ENCODE measurements at regions not wholly inside any gene's neighbourhood (a gene's known extent, or its start where the extent isn't known, plus 50 kb on each side); places are given as distances from the start of the nearest gene placed in this dataset.

DNA sequence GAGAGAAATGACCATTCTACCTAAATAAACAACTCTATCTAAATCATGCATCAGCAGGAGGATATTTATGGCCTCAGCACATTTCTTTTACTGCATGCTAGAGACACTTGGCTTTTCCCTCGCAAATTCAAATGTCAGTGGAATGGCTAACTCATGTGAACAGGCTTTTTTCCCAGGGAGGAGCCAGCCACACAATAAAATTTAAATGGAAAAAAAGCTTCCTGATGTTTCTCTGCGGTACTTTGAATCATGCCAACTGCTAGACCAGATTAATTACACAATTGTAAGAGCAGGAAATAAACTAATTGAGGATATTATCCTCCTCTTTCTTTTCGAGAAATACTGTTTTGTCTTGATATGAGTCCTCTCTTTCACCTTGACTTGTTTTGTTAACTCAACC lies 676.3 kb downstream of the IRS1 start:
- H3K36me3 ChIP-seq (ENCODE audit: control insufficient read depth in 4 of 4, insufficient read depth in 3 of 4, low read depth in 1 of 4, low read length in 3 of 4) = no peaks in the 10 kb centered on the region
- TF ChIP-seq, protein P1, sequence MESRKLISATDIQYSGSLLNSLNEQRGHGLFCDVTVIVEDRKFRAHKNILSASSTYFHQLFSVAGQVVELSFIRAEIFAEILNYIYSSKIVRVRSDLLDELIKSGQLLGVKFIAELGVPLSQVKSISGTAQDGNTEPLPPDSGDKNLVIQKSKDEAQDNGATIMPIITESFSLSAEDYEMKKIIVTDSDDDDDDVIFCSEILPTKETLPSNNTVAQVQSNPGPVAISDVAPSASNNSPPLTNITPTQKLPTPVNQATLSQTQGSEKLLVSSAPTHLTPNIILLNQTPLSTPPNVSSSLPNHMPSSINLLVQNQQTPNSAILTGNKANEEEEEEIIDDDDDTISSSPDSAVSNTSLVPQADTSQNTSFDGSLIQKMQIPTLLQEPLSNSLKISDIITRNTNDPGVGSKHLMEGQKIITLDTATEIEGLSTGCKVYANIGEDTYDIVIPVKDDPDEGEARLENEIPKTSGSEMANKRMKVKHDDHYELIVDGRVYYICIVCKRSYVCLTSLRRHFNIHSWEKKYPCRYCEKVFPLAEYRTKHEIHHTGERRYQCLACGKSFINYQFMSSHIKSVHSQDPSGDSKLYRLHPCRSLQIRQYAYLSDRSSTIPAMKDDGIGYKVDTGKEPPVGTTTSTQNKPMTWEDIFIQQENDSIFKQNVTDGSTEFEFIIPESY (IDR thresholded peaks at IDR 0.05) = no peak
- TF ChIP-seq SP1 (IDR thresholded peaks at IDR 0.05) = no peak
- TF ChIP-seq FOXA2 (IDR thresholded peaks at IDR 0.05) = no peak
- no peak for DNase-seq (ENCODE audit: low spot score)
- WGBS = 67% methylated on average over 3 of the region's 3 CpGs
- H3K27ac ChIP-seq (ENCODE audit: low read depth in 1 of 2, low read length in 2 of 2) = no peak overlapping the region
- H3K4me3 ChIP-seq (ENCODE audit: low read depth in 1 of 3, low read length in 3 of 3) = no peak overlapping the region
- H3K9me3 ChIP-seq (ENCODE audit: control insufficient read depth in 4 of 4, low read length in 3 of 4) = no peaks in the 10 kb centered on the region
- peaks cover 0 to 13% (median 11%) of the 10 kb centered on the region in 4 donors for H3K4me1 ChIP-seq (ENCODE audit: control insufficient read depth in 4 of 4, insufficient read depth in 4 of 4, low read length in 3 of 4)
- no peaks in the 10 kb centered on the region for H3K27me3 ChIP-seq (ENCODE audit: control insufficient read depth in 4 of 4, insufficient read depth in 4 of 4, low read length in 3 of 4)
- H3K9ac ChIP-seq (ENCODE audit: low read depth in 1 of 2, low read length in 2 of 2) = no peak overlapping the region

- H3K4me1 ChIP-seq (ENCODE audit: control insufficient read depth in 4 of 4, insufficient read depth in 4 of 4, low read length in 3 of 4) = peaks cover 0 to 16% (median 13%) of the 10 kb centered on the region in 4 donors
- H3K36me3 ChIP-seq (ENCODE audit: control insufficient read depth in 4 of 4, insufficient read depth in 3 of 4, low read depth in 1 of 4, low read length in 3 of 4) = no peaks in the 10 kb centered on the region
- H3K27ac ChIP-seq (ENCODE audit: low read depth in 1 of 2, low read length in 2 of 2) = no peak overlapping the region
- no peaks in the 10 kb centered on the region for H3K27me3 ChIP-seq (ENCODE audit: control insufficient read depth in 4 of 4, insufficient read depth in 4 of 4, low read length in 3 of 4)
- H3K9ac ChIP-seq (ENCODE audit: low read depth in 1 of 2, low read length in 2 of 2) = no peak overlapping the region
- no peak for DNase-seq (ENCODE audit: low spot score)
- no peak for TF ChIP-seq FOXA2 (IDR thresholded peaks at IDR 0.05)
- no peak for TF ChIP-seq HNF4A (conservative IDR thresholded peaks at IDR 0.05)
- no peak for TF ChIP-seq EGR1 (IDR thresholded peaks at IDR 0.05; ENCODE audit: low read depth in 2 of 2)
- TF ChIP-seq HNF4G (IDR thresholded peaks at IDR 0.05) = no peak
- TF ChIP-seq, protein P2, sequence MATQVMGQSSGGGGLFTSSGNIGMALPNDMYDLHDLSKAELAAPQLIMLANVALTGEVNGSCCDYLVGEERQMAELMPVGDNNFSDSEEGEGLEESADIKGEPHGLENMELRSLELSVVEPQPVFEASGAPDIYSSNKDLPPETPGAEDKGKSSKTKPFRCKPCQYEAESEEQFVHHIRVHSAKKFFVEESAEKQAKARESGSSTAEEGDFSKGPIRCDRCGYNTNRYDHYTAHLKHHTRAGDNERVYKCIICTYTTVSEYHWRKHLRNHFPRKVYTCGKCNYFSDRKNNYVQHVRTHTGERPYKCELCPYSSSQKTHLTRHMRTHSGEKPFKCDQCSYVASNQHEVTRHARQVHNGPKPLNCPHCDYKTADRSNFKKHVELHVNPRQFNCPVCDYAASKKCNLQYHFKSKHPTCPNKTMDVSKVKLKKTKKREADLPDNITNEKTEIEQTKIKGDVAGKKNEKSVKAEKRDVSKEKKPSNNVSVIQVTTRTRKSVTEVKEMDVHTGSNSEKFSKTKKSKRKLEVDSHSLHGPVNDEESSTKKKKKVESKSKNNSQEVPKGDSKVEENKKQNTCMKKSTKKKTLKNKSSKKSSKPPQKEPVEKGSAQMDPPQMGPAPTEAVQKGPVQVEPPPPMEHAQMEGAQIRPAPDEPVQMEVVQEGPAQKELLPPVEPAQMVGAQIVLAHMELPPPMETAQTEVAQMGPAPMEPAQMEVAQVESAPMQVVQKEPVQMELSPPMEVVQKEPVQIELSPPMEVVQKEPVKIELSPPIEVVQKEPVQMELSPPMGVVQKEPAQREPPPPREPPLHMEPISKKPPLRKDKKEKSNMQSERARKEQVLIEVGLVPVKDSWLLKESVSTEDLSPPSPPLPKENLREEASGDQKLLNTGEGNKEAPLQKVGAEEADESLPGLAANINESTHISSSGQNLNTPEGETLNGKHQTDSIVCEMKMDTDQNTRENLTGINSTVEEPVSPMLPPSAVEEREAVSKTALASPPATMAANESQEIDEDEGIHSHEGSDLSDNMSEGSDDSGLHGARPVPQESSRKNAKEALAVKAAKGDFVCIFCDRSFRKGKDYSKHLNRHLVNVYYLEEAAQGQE (IDR thresholded peaks at IDR 0.05) = no peak
- no peak for TF ChIP-seq MAX (IDR thresholded peaks at IDR 0.05)
- no peak for TF ChIP-seq SP1 (IDR thresholded peaks at IDR 0.05)
- TF ChIP-seq, protein P1 (IDR thresholded peaks at IDR 0.05) = no peak
- TF ChIP-seq, protein P3, sequence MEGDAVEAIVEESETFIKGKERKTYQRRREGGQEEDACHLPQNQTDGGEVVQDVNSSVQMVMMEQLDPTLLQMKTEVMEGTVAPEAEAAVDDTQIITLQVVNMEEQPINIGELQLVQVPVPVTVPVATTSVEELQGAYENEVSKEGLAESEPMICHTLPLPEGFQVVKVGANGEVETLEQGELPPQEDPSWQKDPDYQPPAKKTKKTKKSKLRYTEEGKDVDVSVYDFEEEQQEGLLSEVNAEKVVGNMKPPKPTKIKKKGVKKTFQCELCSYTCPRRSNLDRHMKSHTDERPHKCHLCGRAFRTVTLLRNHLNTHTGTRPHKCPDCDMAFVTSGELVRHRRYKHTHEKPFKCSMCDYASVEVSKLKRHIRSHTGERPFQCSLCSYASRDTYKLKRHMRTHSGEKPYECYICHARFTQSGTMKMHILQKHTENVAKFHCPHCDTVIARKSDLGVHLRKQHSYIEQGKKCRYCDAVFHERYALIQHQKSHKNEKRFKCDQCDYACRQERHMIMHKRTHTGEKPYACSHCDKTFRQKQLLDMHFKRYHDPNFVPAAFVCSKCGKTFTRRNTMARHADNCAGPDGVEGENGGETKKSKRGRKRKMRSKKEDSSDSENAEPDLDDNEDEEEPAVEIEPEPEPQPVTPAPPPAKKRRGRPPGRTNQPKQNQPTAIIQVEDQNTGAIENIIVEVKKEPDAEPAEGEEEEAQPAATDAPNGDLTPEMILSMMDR (IDR thresholded peaks at IDR 0.05; ENCODE audit: low read depth, low read length, missing input control) = no peak
- no peak for TF ChIP-seq TAF1 (conservative IDR thresholded peaks at IDR 0.05)
- TF ChIP-seq ATF3 (IDR thresholded peaks at IDR 0.05) = no peak
- no peaks in the 10 kb centered on the region for H3K9me3 ChIP-seq (ENCODE audit: control insufficient read depth in 4 of 4, low read length in 3 of 4)
- H3K4me3 ChIP-seq (ENCODE audit: low read depth in 1 of 3, low read length in 3 of 3) = no peak overlapping the region
These were observed 677.6 kb downstream of the IRS1 start for GRCh38 chr2:226122041-226122440.

Data from liver (tissue), 8 donors.